Tibial nerve (tissue), 3 donors: ENCODE measurements at regions not wholly inside any gene's neighbourhood (a gene's known extent, or its start where the extent isn't known, plus 50 kb on each side); places are given as distances from the start of the nearest gene placed in this dataset.

Experiments
- CTCF ChIP-seq, 5 experiments: fragments of 200-600 bp in 3 of 5; fragments of 450-650 bp in 2 of 5; sonication (generic) in 3 of 5; IDR thresholded peaks; one replicate each; pipeline ENCODE4 v1.5.1; 2016 to 2019; ENCODE audit warnings: antibody characterized with exemption in 5 of 5, mild to moderate bottlenecking in 3 of 5, moderate library complexity in 2 of 5
- POLR2A ChIP-seq, 2 donors: fragments of 450-650 bp; IDR thresholded peaks; one replicate each; pipeline ENCODE4 v1.6.1; 2017; ENCODE audit warnings: antibody characterized with exemption in 2 of 2, mild to moderate bottlenecking in 2 of 2, moderate library complexity in 2 of 2

GRCh38 chr12:102616692-102617091 lies 136.3 kb upstream of the IGF1 start:
- no peak for TF ChIP-seq CTCF (IDR thresholded peaks at IDR 0.05)
- no peak for TF ChIP-seq POLR2A (IDR thresholded peaks at IDR 0.05)
